Keratinocyte (primary cell): ENCODE measurements at regions not wholly inside any gene's neighbourhood (a gene's known extent, or its start where the extent isn't known, plus 50 kb on each side); places are given as distances from the start of the nearest gene placed in this dataset.
"Not testable (repeated sequence)": the region's sequence is repeated elsewhere in the genome, so short reads cannot be mapped to it uniquely, and the experiment has no call there.

Experiments
- DNase-seq: peaks from one replicate; pipeline ENCODE4 v3.0.0-alpha.2; 2011; ENCODE audit warnings: low read depth, missing footprints, low spot score
- FAIRE-seq: peaks from 2 replicates; lab custom pipeline; 2011; peaks lifted over from hg19 to GRCh38; lab: Jason Lieb, UNC
- H2AFZ ChIP-seq: 2 replicates; pipeline ENCODE4 v1.6.0; 2012; ENCODE audit warnings: low read length, control low read depth, inconsistent platforms; ENCODE audit not compliant: control insufficient read depth
- H3K27ac ChIP-seq: 2 replicates; pipeline ENCODE4 v1.5.1; 2011; ENCODE audit warnings: low read length; ENCODE audit not compliant: control insufficient read depth, insufficient read depth
- H3K27me3 ChIP-seq: 3 replicates; pipeline ENCODE4 v1.6.0; 2011; ENCODE audit warnings: low read length; ENCODE audit not compliant: control insufficient read depth, insufficient read depth; ENCODE audit errors: extremely low read depth
- H3K36me3 ChIP-seq, 2 experiments: 2 replicates in 1 of 2; 3 replicates in 1 of 2; pipeline ENCODE4 v1.5.1; 2011; ENCODE audit warnings: low read length in 2 of 2, mild to moderate bottlenecking in 1 of 2; ENCODE audit not compliant: control insufficient read depth in 2 of 2, insufficient read depth in 2 of 2; ENCODE audit errors: extremely low read depth in 1 of 2
- H3K4me1 ChIP-seq: 3 replicates; pipeline ENCODE4 v1.5.1; 2011; ENCODE audit warnings: low read length; ENCODE audit not compliant: control insufficient read depth, insufficient read depth; ENCODE audit errors: extremely low read depth
- H3K4me2 ChIP-seq: 3 replicates; pipeline ENCODE4 v1.6.0; 2011; ENCODE audit warnings: low read depth, low read length; ENCODE audit not compliant: control insufficient read depth, insufficient read depth; ENCODE audit errors: extremely low read depth
- H3K4me3 ChIP-seq, 3 experiments: fragments of 200-600 bp in 1 of 3; sonication (generic) in 1 of 3; 2 replicates in 2 of 3; 3 replicates in 1 of 3; pipeline ENCODE4 v1.5.1; 2011 to 2016; ENCODE audit warnings: low read length in 3 of 3, mild to moderate bottlenecking in 3 of 3, control low read depth in 2 of 3, inconsistent platforms in 1 of 3, low read depth in 1 of 3, mixed read lengths in 1 of 3, mixed run types in 1 of 3, moderate library complexity in 1 of 3; ENCODE audit not compliant: control insufficient read depth in 2 of 3, insufficient read depth in 2 of 3; ENCODE audit errors: extremely low read depth in 1 of 3
- H3K79me2 ChIP-seq: 2 replicates; pipeline ENCODE4 v1.6.0; 2012; ENCODE audit warnings: low read length; ENCODE audit not compliant: control insufficient read depth, insufficient read depth
- H3K9ac ChIP-seq: 3 replicates; pipeline ENCODE4 v1.6.0; 2011; ENCODE audit warnings: low read length; ENCODE audit not compliant: control insufficient read depth, insufficient read depth; ENCODE audit errors: extremely low read depth
- H3K9me1 ChIP-seq: 3 replicates; pipeline ENCODE4 v1.6.0; 2011; ENCODE audit warnings: low read length; ENCODE audit not compliant: control insufficient read depth, insufficient read depth; ENCODE audit errors: extremely low read depth
- H3K9me3 ChIP-seq: 2 replicates; pipeline ENCODE4 v1.5.1; 2012; ENCODE audit warnings: low read depth, low read length; ENCODE audit not compliant: control insufficient read depth
- H4K20me1 ChIP-seq: 3 replicates; pipeline ENCODE4 v1.6.0; 2011; ENCODE audit warnings: low read length; ENCODE audit not compliant: control insufficient read depth, insufficient read depth; ENCODE audit errors: extremely low read depth
- EZH2 ChIP-seq: IDR thresholded peaks from one replicate; pipeline ENCODE4 v1.6.1; 2012; ENCODE audit warnings: inconsistent platforms, mild to moderate bottlenecking, low read length, moderate library complexity
- dilution Hi-C: fragments of 300-500 bp; cut with MboI; formaldehyde crosslinking; loops from one replicate; pipeline ENCODE4 v1.7.0; 2020; ENCODE audit warnings: low sequenced_read_pairs; ENCODE audit not compliant: extremely low pct_ligation_motif_present
- TF ChIP-seq, protein P1 (sequence below), 3 experiments: IDR thresholded peaks in 1 of 3; conservative IDR thresholded peaks in 1 of 3; optimal IDR thresholded peaks in 1 of 3; 2 replicates in 2 of 3; 3 replicates in 1 of 3; pipeline versions ENCODE3 to v1.5.1; 2011; ENCODE audit warnings: low read length in 3 of 3, mild to moderate bottlenecking in 3 of 3, moderate library complexity in 2 of 3, control low read depth in 1 of 3, inconsistent platforms in 1 of 3; ENCODE audit not compliant: insufficient read depth in 2 of 3; ENCODE audit errors: extremely low read depth in 1 of 3

DNA sequence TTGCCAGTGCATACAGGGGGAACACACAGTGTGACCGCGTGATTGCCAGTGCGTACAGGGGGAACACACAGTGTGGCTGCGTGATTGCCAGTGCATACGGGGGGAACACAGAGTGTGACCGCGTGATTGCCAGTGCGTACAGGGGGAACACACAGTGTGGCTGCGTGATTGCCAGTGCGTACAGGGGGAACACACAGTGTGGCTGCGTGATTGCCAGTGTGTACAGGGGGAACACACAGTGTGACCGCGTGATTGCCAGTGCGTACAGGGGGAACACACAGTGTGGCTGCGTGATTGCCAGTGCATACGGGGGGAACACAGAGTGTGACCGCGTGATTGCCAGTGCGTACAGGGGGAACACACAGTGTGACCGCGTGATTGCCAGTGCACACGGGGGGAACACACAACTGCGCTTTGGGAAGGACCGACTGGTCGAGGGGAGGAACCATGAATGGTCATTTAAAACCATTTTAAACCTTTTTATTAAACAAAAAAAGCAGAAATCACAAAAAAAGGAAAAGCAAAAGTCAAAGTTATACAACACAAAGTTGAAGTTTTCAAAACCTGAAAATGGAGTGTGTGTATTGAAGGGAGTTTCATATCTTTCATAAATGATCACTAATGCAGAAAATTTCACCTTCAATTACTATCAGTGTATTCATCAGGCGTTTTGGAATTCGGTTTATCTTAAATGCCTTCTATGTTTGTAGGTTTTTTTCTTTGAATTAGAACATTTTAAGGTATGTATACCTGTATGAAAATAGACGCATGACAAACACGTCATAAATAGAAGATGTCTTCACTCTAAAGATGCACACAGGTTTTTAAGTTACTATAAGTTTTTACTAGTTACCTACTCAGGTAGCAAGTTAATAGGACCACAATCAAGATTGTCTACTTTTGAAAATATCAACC, 141.0 kb downstream of the RTP5 start:
- H3K27me3 ChIP-seq, H3K4me1 ChIP-seq, H3K9me1 ChIP-seq, H3K9ac ChIP-seq, FAIRE-seq, dilution Hi-C loops, H3K4me2 ChIP-seq, H2AFZ ChIP-seq, H3K36me3 ChIP-seq, H3K9me3 ChIP-seq, H3K27ac ChIP-seq, H4K20me1 ChIP-seq, H3K79me2 ChIP-seq, DNase-seq, H3K4me3 ChIP-seq: not testable (repeated sequence)

DNA sequence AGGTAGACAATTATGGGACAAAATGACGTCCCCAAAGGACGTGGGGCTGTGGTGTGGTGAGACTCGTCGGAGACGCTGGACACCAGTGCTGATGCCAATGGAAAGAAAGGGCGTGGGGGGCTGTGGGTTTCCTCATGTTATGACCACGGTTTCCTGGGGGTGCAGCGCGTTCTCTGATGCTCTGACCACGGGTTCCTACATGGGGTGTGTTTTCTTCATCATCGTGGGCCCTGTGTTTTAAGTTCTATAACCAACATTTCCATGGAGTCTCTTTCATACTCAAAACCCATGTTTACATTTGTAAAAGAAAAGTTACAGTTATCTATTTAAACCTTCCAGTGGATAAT, 141.6 kb downstream of the RTP5 start:
- DNase-seq: no peak
- Histone ChIP-seq H3K9me1 (no peaks in the 10 kb centered on the region), H3K27me3 (peaks cover 9% of the 10 kb centered on the region), H3K79me2 (no peaks in the 10 kb centered on the region), H4K20me1 (no peaks in the 10 kb centered on the region), H3K4me1 (no peaks in the 10 kb centered on the region), H3K27ac (no peak overlapping the region), H2AFZ (no peak overlapping the region), H3K4me3 (no peak overlapping the region), H3K36me3 (no peaks in the 10 kb centered on the region), H3K4me2 (no peak overlapping the region), H3K9me3 (no peaks in the 10 kb centered on the region), H3K9ac (no peak overlapping the region)
- no peak for FAIRE-seq
- TF ChIP-seq, protein P1, sequence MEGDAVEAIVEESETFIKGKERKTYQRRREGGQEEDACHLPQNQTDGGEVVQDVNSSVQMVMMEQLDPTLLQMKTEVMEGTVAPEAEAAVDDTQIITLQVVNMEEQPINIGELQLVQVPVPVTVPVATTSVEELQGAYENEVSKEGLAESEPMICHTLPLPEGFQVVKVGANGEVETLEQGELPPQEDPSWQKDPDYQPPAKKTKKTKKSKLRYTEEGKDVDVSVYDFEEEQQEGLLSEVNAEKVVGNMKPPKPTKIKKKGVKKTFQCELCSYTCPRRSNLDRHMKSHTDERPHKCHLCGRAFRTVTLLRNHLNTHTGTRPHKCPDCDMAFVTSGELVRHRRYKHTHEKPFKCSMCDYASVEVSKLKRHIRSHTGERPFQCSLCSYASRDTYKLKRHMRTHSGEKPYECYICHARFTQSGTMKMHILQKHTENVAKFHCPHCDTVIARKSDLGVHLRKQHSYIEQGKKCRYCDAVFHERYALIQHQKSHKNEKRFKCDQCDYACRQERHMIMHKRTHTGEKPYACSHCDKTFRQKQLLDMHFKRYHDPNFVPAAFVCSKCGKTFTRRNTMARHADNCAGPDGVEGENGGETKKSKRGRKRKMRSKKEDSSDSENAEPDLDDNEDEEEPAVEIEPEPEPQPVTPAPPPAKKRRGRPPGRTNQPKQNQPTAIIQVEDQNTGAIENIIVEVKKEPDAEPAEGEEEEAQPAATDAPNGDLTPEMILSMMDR (optimal IDR thresholded peaks at IDR 0.05 in 1 of 3, IDR thresholded peaks at IDR 0.05 in 1 of 3, conservative IDR thresholded peaks at IDR 0.05 in 1 of 3; ENCODE audit: extremely low read depth in 1 of 3, insufficient read depth in 2 of 3, low read length in 3 of 3): no peak
- no peak for TF ChIP-seq EZH2
- dilution Hi-C loops: no loop called here
